ENCODE measurements at regions not wholly inside any gene's neighbourhood (a gene's known extent, or its start where the extent isn't known, plus 50 kb on each side); places are given as distances from the start of the nearest gene placed in this dataset.
"Not testable (repeated sequence)": the region's sequence is repeated elsewhere in the genome, so short reads cannot be mapped to it uniquely, and the experiment has no call there.

DNA sequence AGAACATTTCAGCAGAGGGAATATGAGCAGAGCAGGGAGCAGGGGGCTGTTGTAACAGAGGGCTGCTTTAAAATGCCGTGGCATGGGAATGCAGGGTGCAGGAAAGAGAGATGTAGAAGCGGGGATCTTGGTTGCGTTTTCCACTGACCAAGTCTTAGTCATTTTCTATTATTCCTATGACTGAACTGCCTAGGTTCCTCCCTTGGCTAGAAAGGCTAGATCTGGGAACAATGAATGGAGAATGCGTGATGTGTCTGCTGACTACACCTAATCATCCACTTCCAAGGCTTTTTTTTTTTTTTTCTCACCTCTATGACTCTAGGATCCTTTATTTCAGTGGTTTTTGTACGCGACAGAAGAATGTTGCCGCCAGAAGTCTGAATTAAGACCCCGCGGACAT, 607.4 kb upstream of the TBL1XR1 start:
- WGBS, 3 donors = 96 to 98% (median 98%) methylated on average over 9 of the region's 9 CpGs
- intact Hi-C loops (cut with DNase I) = no loop called here
- no peaks in the 10 kb centered on the region for H3K27me3 ChIP-seq

DNA sequence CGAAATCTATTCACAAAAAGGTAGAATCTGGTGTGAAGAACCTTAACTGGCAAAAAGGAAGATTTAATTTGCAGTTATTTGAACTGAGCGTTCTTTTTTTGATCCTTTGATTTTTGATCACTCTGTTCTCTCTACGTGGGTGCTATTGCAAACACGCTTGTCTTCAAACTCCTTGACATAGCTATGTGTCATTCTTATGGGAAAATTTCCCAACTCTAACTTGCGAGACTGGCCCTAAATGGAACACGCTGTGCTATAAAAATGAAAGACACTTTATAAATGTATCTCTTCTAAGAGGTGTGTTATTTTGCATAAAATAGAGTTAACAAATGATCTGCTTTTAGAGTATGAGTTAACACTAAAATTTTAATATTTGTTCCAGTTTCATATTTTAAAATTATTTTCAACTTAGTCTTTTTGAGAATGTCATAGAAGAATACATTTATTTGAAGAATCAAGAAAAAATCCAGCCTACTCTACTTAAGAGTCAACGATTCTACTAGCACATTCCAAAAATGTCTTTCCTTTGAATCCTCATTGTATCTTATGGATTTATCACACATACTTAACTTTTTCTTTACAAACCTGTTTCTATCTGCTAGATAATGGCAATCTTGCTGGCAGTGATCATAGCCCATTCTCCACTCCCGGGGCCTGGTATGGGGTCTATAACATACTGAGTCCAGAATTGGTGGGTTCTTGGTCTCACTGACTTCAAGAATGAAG, 610.0 kb upstream of the TBL1XR1 start:
- intact Hi-C loops (cut with DNase I) = no loop called here
- 89 to 95% (median 92%) methylated on average over 8 of the region's 8 CpGs for WGBS, 3 donors
- Histone ChIP-seq H3K9me3 (no peaks in the 10 kb centered on the region), H3K27me3 (no peaks in the 10 kb centered on the region), H3K36me3 (no peaks in the 10 kb centered on the region), H3K4me1 (ENCODE audit: insufficient read depth) (no peaks in the 10 kb centered on the region), H3K27ac (no peak overlapping the region), H3K4me3 (no peak overlapping the region)
- TF ChIP-seq EP300 (IDR thresholded peaks at IDR 0.05) = no peak
- TF ChIP-seq POLR2A (IDR thresholded peaks at IDR 0.05) = no peak
- no peak for DNase-seq

More for the DNA sequence above, 607.4 kb upstream of the TBL1XR1 start:
- H3K9me3 ChIP-seq = no peaks in the 10 kb centered on the region
- no peak overlapping the region for H3K27ac ChIP-seq
- H3K36me3 ChIP-seq = no peaks in the 10 kb centered on the region
- no peak for DNase-seq
- H3K4me1 ChIP-seq (ENCODE audit: insufficient read depth) = no peaks in the 10 kb centered on the region
- TF ChIP-seq POLR2A (IDR thresholded peaks at IDR 0.05) (no peak), EP300 (IDR thresholded peaks at IDR 0.05) (no peak)
- TF ChIP-seq, protein P1, sequence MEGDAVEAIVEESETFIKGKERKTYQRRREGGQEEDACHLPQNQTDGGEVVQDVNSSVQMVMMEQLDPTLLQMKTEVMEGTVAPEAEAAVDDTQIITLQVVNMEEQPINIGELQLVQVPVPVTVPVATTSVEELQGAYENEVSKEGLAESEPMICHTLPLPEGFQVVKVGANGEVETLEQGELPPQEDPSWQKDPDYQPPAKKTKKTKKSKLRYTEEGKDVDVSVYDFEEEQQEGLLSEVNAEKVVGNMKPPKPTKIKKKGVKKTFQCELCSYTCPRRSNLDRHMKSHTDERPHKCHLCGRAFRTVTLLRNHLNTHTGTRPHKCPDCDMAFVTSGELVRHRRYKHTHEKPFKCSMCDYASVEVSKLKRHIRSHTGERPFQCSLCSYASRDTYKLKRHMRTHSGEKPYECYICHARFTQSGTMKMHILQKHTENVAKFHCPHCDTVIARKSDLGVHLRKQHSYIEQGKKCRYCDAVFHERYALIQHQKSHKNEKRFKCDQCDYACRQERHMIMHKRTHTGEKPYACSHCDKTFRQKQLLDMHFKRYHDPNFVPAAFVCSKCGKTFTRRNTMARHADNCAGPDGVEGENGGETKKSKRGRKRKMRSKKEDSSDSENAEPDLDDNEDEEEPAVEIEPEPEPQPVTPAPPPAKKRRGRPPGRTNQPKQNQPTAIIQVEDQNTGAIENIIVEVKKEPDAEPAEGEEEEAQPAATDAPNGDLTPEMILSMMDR (IDR thresholded peaks at IDR 0.05) = no peak
- H3K4me3 ChIP-seq = no peak overlapping the region

GRCh38 chr3:177808928-177809478, 611.7 kb upstream of the TBL1XR1 start:
- WGBS, 3 donors = 97 to 98% (median 97%) methylated on average over 22 to 32 of the region's 32 CpGs
- DNase-seq; H3K27me3 ChIP-seq; H3K9me3 ChIP-seq; H3K27ac ChIP-seq; H3K36me3 ChIP-seq; intact Hi-C loops (cut with DNase I); H3K4me1 ChIP-seq (ENCODE audit: insufficient read depth); H3K4me3 ChIP-seq: not testable (repeated sequence)

DNA sequence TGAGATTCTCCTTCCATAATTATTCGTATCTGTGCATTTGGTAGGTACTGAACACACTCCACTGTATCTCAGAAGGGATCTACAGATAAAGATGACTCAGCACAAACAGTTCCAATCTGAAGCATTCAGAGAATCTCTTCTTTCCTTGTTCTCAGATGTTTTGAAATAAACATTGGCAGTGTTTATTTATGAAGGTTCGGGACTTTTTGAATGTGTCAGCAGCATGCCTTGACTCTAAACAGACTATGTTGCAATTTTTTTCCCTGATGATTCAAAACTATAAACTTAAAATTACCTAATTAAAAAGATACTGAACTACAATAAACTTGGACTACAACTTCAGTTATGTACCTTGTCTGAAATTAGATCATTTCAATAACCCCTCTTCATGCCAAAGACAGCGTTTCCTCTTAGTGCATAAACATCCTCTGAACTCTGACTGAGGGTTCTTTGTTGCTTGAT, 612.9 kb upstream of the TBL1XR1 start:
- Histone ChIP-seq H3K27me3 (no peaks in the 10 kb centered on the region), H3K4me1 (ENCODE audit: insufficient read depth) (no peaks in the 10 kb centered on the region), H3K36me3 (no peaks in the 10 kb centered on the region), H3K4me3 (no peak overlapping the region), H3K27ac (no peak overlapping the region), H3K9me3 (no peaks in the 10 kb centered on the region)
- intact Hi-C loops (cut with DNase I) = no loop called here
- 9 to 18% (median 14%) methylated on average over 3 of the region's 3 CpGs for WGBS, 3 donors
- DNase-seq = no peak
- TF ChIP-seq EP300 (IDR thresholded peaks at IDR 0.05) (no peak), POLR2A (IDR thresholded peaks at IDR 0.05) (no peak)
- TF ChIP-seq, protein P1 (IDR thresholded peaks at IDR 0.05) = no peak

DNA sequence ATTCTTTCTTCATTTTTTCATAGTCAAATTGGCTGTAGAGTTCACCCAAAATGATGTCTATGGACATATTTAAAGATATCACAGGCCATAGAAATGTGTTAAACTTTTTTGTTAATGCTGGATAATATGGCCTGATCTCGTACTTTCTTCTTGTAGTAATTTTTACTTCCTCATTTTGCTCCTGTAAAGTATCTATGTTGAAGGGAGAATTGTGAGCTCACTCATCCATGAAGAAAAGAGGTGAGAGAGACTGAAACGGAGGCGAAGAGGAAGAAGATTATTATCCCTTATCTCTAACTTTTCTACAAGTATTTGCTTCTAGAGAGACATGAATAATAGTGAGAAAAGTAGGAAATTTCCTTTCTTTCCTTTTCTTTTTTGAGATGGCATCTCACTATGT, 613.8 kb upstream of the TBL1XR1 start:
- H3K27ac ChIP-seq = no peak overlapping the region
- H3K36me3 ChIP-seq = no peaks in the 10 kb centered on the region
- intact Hi-C loops (cut with DNase I) = no loop called here
- TF ChIP-seq POLR2A (IDR thresholded peaks at IDR 0.05) = no peak
- TF ChIP-seq, protein P1 (IDR thresholded peaks at IDR 0.05) = no peak
- no peak for TF ChIP-seq EP300 (IDR thresholded peaks at IDR 0.05)
- no peak for DNase-seq
- no peaks in the 10 kb centered on the region for H3K9me3 ChIP-seq
- no peak overlapping the region for H3K4me3 ChIP-seq
- WGBS, 3 donors = 94 to 98% (median 96%) methylated on average over 3 of the region's 3 CpGs
- no peaks in the 10 kb centered on the region for H3K4me1 ChIP-seq (ENCODE audit: insufficient read depth)
- no peaks in the 10 kb centered on the region for H3K27me3 ChIP-seq

Measured in ovary (tissue), 7 donors.